ENCODE measurements at regions not wholly inside any gene's neighbourhood (a gene's known extent, or its start where the extent isn't known, plus 50 kb on each side); places are given as distances from the start of the nearest gene placed in this dataset.
"Not testable (repeated sequence)": the region's sequence is repeated elsewhere in the genome, so short reads cannot be mapped to it uniquely, and the experiment has no call there.

DNA sequence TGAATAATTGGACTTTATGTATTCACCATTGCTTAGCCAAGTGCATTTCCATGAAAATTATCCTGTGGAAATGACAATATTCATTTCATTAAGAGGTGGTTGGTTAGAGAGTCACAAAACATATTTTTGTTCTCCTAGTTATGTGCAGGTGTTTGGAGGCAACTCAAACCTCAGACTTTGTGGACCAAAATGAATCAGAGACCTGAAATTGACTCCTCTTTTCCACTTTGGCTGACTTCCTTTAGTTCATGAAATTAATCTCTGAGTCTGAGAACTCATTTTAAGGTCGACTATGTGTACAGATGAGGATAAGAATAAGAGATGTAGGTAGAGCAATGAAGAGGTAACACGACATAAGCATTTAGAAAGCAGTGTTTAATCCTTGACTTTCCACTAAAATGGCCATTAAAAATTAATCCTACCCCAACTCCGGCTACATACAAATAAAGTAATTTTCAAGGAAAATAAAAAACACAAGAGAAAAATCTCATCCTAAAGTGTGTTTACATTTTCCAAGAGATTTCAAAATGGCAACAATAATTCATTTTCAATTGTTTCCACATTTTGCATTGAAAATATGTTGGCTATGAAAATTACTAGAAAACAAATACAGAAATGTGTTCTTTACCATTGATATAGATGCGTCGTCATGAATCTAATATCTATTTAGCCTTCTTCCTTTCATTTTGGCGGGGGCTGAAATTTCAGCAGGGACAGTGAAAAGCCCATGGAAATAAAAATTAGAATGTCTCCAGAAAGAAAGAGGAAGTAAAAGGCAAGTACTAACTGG, 185.4 kb upstream of the CSNK1A1L start:
- DNase-seq: no peak

DNA sequence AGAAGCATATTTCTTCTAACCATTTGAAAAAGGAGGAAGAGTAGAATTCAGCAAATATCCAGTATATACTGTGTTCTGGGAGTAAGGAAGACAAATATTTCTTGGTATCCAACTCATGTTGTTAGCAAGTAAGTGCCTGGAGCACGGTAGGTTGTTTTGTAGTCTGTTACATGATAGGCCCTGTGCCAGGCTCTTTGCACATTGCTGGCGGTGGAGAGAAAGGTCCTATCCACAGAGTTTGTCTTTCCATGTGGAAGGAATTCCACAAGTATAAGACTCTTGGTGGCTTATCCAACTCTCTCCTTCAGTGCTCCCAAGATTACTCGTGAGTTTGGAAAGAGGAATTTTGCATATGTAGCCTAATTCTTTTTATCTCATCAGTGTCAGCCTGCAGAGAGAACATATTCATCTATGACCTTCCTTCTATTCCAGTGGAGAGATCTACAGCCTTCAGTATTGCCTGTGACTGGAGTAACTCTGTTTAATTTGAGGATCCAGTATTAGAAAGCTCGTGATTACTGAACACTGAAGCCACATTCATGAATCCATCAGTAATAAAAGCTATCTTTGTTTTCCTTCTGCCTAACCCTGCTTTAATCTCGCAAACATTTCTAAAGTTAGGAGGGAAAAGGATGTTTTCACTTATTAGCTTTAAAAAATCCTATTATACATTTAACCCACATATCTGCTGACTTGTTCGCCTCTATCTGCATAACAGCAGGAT, 183.9 kb upstream of the CSNK1A1L start:
- no peak for DNase-seq

DNA sequence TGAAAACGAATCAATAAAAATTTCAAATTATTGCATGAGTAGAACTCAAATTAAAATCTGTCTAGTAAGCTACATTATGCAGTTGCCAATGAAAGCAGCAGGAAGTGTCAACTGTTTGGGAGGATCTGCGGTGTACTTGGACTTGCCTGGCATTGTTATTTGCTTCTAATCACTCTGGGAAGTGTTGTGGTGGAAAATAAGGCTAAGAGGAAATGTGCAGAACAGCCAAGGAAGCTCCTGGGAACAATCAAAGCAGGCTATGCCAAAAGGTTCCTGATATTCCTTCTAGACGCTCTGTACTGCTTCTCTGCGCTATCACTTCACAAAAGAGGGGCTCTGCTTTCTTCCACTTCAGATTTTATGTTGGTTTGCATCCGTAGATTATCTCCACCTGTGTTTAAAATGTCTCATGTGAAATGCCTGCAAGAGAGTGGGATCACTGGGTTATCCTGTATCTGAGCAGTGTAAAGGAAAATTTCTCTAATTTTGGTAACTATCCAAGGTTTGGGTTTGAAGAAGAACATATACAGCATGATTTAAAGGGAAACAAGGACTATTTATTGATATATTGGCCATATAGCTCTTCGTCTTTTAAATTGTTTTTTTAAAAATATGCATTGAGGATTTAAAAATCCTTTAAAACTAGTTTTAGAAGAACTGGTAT, 182.7 kb upstream of the CSNK1A1L start:
- no peak for DNase-seq

DNA sequence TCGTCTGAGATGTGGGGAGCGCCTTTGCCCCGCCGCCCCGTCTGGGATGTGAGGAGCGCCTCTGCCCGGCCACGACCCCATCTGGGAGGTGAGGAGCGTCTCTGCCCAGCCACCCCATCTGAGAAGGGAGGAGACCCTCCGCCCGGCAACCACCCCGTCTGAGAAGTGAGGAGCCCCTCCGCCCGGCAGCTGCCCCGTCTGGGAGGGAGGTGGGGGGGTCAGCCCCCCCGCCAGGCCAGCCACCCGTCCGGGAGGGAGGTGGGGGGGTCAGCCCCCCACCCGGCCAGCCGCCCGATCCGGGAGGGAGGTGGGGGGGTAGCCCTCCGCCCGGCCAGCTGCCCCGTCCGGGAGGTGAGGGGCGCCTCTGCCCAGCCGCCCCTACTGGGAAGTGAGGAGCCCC, 174.8 kb upstream of the CSNK1A1L start:
- DNase-seq: not testable (repeated sequence)

DNA sequence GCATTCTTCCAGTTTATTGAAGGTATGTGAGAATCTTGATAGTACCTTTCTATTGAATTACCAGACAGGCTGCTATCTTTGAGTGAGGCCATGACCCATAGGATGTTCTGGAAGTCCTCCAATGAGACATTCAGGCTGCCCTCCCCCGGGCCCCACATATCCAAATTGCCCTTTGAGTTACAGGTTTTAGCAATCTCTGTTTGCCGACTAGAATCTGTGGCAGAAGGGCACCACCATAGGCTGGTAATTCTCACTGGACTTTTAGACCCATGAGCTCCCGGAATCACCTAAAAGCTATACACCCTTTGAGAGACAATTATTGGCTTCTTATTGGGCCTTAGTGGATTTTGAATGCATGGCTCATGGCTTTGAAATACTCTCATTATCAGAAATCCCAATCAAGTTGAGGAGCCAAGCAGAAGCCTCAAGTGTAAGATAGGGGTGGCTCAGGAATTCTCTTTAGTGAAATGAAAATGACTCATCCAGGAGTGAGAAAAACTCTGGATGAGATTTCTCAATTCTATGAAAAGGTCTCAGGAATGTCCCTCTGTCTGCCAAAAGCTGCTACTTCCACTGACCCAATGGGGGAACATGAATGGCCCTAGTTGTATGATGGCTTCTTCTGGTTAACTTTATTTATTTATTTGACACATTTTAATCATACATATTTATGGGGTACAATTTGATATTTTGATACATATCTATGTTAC, 172.1 kb upstream of the CSNK1A1L start:
- no peak for DNase-seq

DNA sequence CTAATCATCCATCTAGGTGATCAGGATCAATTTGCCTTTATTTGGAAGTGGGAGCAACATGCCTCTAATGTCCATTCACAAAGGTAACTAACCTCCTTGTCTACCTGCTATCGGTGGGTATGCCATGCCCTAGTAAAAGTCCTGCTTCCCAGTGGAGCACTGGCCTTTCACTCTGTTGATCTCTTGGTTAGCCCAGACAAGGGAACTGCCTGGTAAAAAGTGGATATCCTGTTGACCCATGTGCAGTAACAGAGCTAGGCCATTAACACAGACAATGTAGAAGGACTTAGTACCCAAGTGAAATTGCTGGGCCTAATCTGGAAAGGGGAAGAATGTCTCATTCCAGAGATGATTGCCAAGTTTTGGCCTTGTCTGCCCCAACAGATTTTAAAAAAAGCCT, 171.5 kb upstream of the CSNK1A1L start:
- no peak for DNase-seq

DNA sequence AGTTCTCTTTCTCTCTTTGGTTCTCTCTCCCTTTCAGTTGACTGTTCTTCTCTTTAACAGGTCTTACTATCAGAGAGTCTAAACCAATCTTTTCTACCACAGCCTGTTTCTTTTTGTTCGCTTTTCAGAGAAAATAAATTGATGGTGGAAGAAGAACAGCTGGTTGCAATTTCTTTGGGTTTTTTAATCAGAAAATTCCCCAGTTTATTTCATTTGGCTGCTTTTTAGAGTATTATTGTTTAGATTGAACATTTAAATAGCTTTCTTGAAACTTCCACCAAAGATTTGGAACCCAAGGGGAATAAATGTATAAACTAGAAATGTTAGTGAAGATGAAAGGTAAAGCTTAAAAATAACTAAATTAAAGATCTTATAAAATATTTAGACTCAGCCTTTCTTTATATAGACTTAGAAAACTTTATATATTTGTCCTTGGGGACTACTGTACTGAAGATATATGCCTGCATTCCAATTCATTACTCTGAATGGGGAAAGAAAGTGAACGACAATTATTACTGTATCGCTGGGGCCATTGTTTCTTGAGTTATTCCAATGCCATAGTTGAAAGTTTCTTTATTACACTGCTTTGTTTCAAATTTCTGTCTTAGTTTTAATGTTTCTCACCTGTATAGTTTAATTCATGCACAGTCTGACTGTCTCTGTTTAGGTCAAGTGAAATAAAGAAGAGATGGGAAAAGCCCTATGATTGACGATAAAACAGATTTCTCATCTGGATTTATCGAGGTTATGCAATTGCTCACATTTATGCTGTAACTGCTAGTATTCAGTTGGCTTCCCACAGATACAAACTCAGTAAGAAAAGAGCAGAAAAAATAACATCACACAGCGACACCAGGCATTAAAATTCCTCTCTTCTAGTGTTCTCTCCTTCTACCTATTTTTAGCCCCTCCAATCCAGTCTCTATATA, 169.4 kb upstream of the CSNK1A1L start:
- DNase-seq: no peak

DNA sequence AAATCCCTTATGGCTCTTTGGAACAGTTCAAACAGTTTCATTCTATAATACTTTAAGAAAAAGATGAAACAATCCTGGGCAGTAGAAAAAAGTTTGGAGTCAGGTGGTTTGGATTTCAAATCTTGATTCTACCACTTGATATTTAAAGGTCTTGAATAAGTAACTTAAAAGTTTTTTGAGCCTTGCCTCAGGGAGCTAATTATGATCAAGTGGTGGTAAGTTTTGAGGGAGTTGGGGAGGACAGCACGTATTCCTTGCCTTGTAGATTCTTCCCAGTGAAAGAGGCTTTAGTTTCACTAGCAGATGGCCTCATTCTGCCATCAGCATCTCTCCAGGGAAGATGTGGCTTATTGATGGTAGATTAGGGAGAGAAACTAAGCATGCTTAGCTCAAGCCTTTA, 168.4 kb upstream of the CSNK1A1L start:
- DNase-seq: no peak

DNA sequence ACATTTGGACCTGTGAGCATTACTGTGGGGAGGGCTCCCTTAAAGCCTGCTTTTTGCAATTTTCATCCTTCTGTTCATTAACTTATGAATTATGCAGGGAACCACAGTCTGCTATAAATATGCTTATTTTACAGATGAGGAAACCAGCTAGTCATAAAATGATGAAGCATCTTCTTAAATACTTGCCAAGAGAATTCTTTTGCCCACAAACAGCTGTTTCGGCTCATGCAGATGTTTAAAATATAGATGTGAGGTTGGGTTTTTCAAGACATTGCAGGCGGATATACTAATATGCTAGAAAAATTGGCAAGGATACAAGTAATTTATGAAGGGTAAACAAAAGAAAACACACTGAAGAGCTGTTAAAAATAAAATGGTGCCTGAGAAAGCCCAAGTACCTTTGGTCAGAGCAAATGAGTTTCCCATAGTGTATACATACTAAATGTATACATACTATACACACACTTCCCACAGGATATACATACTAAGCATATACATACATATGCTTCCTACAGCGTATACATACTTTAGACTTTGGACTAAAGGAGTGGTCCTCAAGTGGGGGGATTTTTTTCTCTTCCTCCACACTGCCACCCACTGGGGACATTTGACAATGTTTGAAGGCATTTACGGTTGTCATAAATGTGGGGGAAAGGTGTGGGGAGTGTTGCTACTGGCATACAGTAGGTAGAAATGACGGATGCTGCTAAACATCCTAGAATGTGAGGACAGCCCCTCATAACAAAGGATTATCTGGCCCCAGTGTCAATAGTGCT, 164.9 kb upstream of the CSNK1A1L start:
- DNase-seq: no peak

DNA sequence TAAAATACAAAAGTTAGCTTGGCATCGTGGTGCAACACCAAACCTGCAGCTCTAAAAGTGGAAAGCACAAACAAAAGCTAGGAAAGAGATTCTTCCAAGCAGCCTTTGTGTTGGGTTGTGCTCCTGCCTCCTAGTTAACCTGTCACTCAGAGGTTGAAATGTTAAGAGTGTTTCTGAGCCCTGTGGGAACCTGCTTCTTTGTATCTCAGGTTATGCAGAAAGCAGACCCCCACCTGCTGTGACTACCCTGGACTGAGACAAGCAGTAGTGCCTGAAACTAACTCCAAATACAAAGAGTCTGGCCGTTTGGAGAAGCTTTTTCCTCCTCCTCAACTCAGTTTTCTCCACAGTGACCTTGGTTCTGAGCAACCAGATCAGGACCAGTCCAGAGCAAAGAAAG, 158.4 kb upstream of the CSNK1A1L start:
- no peak for DNase-seq

DNA sequence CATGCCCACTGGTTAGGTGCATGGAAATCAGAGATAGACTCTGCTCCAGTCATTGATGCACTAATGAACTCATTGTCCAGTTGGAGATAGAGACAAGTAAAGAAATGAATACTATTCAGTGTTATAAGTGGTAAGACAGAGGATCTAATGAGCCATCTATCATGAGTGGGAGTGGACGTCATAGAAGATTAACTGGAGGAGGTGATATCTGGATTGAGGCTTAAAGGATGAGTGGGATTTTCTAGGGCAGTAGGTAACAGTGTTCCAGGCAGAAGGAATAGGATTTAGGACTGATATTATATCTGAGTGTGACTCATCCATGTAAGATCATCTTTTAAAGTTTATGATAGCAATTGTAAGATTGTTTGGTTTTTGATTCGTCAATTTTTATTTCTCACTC, 152.2 kb upstream of the CSNK1A1L start:
- DNase-seq: no peak

DNA sequence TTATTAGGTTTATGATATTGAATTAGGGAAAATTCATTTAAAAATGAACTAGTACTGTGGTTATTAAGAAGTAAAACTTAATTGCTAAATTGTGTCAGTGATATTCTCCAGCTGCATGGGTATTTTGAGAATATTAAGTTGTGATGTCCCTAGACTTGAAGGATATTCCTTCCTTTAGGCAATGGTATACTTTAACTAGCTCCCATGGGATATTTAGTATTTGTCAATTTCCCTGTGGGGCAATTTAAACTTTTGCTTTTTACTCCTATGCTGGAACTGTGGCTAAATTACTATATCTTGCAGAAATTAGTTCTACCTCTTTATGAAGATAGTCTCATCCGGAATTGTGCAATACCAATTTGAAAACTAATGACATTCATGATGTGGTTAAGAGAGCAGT, 151.6 kb upstream of the CSNK1A1L start:
- no peak for DNase-seq

DNA sequence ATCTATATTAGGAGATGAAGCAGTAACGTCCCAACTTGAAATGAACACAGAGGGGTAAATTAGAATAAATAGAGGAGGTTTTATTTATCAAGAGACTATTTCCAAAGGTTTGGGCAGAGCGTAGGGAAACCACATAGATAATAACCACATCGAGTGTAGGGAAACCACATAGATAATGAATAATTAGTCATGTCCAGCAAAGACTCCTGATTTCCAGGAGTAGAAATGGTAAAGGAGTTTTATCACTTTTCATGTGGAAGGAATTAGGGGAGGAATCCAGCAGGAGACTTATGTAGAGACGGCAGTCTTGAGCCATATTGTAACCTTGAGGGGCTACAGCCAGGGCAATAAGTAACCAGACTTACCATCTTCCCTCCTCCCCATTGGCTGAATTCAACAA, 136.3 kb upstream of the CSNK1A1L start:
- DNase-seq: no peak

DNA sequence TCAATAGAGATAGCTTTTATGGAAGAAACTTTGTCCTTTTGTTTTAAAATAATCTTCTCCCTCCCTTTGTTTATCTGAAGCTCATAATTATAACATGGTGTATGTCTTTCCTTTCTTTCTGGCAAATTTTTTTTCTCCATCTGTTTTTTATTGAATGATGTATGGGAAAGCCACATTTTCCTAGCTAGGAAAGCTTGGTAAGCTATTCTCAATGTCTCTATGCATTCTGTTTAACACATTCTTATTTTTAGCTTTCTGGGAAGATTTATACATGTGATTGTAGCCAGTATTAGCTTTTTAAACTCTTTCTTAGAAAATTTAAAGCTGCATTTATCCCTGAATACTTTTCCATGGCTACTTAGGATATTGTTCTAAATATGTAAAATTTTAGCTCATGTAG, 124.9 kb upstream of the CSNK1A1L start:
- no peak for DNase-seq

DNA sequence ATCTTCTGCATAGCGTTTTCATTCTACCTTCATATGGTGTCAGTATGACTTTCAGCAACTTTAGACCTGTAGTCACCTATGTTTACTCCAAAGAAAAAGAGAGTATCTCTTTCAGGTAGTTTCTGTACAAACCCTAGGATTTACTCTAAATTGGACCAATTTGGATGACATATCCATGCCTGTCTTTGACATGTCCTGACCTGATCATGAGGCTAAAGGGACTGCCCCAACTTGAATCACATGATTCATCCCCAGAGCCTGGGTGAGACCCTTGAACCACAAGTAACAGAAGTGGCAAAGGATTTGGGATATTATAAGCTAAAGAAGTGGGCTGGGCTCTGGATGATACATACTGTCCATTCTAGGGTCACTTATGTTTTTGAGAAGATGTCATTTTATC, 124.5 kb upstream of the CSNK1A1L start:
- no peak for DNase-seq

DNA sequence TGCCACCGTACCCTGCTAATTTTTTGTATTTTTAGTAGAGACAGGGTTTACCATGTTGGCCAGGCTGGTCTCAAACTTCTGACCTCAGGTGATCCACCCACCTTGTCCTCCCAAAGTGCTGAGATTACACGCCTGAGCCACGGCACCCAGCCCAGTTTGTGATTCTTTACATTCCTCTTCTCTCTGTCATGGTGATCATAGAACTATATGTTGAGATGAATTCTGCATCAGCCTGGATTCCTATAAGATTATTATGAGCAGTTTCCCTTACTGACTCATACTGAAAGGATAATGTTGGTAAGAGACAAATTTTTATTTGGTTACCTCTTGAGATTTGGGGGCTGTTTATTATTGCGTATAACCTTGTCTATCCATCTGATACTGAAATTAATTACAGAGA, 121.5 kb upstream of the CSNK1A1L start:
- DNase-seq: no peak

DNA sequence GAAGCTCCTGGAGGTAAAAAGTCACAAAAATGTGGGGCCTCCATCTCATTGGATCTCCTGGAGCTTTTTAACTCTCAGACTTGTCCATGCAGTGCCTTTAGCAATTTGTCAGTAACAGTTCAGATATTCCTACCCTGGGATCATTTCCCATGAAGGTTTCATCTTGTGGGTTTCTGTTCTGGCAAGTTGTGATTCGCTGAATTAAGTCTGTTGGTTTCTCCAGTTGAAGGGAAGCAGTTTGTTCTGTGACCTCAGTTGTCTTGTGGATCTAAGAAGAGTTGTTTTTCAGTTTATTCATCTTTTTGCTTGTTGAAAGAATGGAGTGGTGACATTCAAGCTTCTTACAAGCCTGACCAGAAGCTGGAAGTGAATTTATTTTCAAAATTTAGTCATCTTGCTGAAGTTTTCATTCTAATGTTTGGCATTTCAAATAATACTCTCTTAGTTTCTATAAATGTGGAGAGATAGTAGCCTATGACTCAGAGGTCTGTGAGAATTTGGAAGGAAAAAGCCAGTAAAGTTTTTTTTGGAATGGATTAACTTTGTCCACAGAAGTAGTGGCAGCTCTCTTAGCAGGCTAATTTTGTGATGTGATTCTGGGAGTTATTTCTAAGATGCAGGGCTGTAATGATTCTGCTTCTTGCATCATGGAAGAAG, 120.1 kb upstream of the CSNK1A1L start:
- no peak for DNase-seq

DNA sequence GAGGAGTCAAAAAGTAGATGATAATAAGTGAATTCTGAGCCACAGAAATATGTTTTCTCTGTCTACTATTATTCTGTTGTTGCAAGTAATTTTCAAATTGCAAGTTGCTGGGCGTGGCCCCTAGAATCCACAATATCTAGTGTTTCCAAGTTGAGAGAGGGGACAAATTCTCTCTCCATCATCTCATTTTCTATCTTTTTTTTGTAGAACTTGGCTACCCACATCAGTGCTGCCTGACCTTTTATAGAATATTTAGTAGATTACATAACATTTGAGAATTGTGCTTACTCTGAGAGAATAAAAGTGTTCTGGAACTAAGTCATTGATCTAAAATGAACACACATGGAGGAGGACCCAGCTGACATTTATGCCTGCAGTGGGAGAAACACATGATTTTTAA, 110.9 kb upstream of the CSNK1A1L start:
- no peak for DNase-seq

DNA sequence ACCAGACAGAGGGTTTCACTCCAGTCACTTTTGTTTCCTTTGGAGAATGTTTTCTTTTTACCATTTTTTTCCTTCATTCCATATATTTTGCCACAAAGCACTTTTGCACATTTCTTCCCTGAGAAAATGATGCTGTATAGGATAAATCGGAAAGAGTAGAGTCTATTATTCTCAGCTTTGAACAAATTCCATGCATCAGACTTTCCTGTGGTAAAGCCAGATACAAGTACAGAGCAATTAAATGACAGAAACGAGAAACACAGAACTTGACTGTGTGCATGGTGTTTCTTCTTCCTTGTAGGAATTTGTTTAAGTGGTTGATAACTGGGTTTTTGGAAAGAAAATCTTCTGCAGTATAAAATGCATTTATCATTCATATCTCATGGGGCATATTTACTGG, 107.4 kb upstream of the CSNK1A1L start:
- no peak for DNase-seq

DNA sequence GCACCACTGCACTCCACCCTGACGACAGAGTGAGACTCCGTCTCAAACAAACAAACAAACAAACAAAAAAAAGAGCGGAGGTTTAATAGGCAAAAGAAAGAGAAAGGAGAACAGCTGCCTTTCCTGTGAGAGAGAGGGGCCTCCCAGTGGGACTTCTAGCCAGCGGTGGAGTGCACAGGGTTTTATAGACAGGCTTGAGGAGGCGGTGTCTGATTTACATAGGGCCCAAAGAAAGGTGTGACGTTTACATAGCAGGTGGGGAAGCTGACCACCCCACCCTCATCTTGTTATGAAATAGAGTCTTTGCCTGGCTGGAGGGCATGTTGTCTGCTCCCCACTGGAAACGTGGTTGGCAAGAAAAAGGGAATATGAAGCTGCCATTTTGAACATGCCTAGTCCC, 106.0 kb upstream of the CSNK1A1L start:
- DNase-seq: no peak

Measured in C1 segment of cervical spinal cord (tissue), 14 donors.